ENCODE measurements at regions not wholly inside any gene's neighbourhood (a gene's known extent, or its start where the extent isn't known, plus 50 kb on each side); places are given as distances from the start of the nearest gene placed in this dataset.

DNA sequence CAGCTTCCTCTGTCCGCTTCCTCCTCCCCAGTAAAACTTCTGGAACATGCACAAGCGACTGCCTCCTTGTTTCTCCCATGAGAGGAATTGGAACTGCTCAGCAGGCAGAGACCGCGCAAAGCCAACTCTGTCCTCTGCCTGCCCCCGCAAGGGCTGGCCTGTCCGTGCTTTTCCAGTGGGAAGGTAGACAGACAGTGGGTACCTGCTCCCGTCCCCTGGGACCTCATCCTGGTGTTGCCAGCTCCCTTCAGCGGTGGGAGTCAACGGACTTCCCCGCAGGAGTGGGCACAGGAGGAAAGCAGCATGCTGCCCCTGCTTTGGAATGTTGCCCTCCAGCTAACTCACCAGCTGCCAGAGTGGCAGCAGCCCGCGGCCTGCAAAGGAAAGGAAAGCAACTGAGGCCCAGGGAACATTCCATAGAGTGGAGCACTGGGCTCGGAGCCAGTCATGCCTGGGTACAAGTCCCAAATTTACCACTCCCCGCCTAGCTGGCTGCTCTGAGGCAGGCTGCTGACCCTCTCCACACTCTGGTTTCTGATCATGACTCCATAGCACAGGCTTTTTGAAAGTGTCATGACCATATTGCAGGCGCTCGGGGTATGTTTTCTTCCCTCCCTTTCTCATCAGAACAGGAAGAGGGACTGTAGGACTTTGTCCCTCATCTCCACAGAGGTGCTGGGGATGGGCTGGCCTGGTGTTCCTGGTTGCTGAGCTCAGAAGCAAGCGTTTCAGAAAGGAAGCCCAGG is 89.2 kb upstream of the CLMN start:
- no peak for DNase-seq (ENCODE audit: low read depth)
- H3K4me3 ChIP-seq (ENCODE audit: low read depth, low read length), result no peak overlapping the region
- TF ChIP-seq, protein P1, sequence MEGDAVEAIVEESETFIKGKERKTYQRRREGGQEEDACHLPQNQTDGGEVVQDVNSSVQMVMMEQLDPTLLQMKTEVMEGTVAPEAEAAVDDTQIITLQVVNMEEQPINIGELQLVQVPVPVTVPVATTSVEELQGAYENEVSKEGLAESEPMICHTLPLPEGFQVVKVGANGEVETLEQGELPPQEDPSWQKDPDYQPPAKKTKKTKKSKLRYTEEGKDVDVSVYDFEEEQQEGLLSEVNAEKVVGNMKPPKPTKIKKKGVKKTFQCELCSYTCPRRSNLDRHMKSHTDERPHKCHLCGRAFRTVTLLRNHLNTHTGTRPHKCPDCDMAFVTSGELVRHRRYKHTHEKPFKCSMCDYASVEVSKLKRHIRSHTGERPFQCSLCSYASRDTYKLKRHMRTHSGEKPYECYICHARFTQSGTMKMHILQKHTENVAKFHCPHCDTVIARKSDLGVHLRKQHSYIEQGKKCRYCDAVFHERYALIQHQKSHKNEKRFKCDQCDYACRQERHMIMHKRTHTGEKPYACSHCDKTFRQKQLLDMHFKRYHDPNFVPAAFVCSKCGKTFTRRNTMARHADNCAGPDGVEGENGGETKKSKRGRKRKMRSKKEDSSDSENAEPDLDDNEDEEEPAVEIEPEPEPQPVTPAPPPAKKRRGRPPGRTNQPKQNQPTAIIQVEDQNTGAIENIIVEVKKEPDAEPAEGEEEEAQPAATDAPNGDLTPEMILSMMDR (IDR thresholded peaks at IDR 0.05; ENCODE audit: insufficient read depth, low read depth, low read length), result no peak

DNA sequence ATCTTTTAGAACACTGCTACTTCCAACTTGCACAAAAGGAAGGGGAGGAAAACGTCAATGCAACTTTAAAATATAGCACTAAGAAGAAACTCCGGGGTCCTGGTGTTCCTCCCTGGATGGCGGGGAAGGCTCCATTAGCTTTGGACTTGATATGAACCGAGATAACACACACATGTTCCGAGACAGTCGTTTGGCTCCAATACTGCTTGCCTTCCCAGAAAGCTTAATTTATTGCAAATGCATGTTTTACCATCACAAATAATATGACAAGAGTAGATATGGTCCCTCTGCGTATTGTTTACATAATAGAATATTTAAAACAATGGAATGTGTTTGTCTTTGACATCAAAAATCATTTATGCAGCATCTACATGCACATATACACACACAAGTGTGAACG is 87.6 kb upstream of the CLMN start:
- H3K4me3 ChIP-seq (ENCODE audit: low read depth, low read length), result no peak overlapping the region
- peak; percentile 6 for DNase-seq (ENCODE audit: low read depth)
- TF ChIP-seq, protein P1 (IDR thresholded peaks at IDR 0.05; ENCODE audit: insufficient read depth, low read depth, low read length), result no peak

DNA sequence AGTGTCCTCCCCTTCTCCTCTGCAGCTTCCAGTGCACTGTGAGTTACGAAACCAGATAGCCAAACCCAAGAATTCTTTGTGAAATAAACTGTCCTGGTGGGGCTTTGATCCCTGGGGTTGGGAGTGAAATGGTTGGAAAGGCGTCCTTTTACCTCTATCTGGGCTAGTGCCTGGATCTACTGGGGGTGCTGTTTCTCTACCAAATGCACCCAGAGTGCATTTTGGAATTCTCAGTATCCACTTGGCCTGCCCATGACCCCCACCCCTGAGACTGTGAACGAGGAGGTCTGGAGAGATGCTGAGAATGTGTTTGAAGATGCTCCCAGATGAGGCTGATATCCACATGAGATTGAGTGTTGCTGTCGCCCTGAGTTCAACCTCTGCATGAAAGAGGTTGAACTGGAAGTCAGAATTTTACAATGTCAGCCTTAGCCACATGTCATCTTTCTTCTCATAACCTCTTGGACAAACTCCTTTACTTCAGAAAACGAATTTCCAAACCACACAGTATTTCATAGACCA is 87.1 kb upstream of the CLMN start:
- DNase-seq (ENCODE audit: low read depth), result no peak
- TF ChIP-seq, protein P1 (IDR thresholded peaks at IDR 0.05; ENCODE audit: insufficient read depth, low read depth, low read length), result no peak
- H3K4me3 ChIP-seq (ENCODE audit: low read depth, low read length), result no peak overlapping the region

DNA sequence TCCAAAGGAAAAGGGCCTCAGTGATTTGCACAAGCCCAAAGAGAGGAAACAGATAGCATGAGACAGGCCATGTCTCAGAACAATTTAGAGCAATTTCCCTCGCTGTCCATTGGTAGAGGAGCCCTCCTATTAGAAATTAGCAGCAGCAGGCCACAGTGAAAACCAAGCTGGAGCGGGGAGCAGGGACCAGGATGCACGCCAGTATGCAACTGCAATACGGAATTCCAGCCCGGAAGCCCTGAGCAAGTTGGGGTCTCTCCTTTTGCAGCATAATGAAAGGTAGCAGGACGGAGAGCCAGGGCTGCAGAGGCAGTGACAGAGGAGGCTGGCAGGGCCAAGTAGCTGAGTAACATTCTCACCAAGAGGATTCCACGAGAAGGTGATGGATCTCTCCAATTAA is 84.9 kb upstream of the CLMN start:
- TF ChIP-seq, protein P1 (IDR thresholded peaks at IDR 0.05; ENCODE audit: insufficient read depth, low read depth, low read length), result no peak
- H3K4me3 ChIP-seq (ENCODE audit: low read depth, low read length), result no peak overlapping the region
- DNase-seq (ENCODE audit: low read depth), result no peak

DNA sequence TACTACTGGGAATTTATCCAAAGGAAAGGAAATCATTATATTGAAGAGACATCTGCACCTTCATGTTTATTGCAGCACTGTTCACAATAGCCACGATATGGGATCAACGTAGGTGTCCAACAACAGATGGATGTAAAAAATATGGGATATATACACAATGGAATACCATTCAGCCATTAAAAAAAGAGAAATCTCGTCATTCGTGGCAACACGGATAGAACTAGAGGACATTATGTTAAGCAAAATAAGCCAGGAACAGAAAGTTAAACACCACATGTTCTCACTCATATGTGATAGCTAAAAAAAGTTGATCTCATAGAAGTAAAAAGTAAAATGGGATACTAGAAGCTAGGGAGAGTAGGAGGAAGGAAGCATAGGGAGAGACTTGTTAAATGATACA is 82.9 kb upstream of the CLMN start:
- no peak overlapping the region for H3K4me3 ChIP-seq (ENCODE audit: low read depth, low read length)
- DNase-seq (ENCODE audit: low read depth), result no peak
- TF ChIP-seq, protein P1 (IDR thresholded peaks at IDR 0.05; ENCODE audit: insufficient read depth, low read depth, low read length), result no peak

DNA sequence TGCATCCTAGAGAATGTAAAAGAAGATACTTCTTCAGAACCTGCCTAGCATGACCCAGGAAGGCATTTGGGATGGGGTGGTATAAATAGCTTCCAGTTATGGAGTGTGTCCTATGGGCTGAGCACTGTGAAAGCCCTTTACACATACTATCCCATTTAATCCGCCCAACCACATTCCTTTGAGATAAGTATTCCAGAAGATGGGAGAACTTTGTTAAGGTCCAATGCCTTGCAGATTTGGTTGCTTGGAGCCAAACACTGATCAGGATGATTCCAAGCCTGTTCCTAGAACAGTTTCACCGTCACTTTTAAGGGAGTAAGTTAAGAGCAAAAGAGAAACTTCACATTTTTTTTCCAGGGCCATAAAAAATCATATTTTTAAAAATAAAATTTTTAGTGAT is 82.5 kb upstream of the CLMN start:
- H3K4me3 ChIP-seq (ENCODE audit: low read depth, low read length), result no peak overlapping the region
- TF ChIP-seq, protein P1 (IDR thresholded peaks at IDR 0.05; ENCODE audit: insufficient read depth, low read depth, low read length), result no peak
- no peak for DNase-seq (ENCODE audit: low read depth)

Measured in fibroblast of villous mesenchyme (primary cell).